ENCODE measurements at regions not wholly inside any gene's neighbourhood (a gene's known extent, or its start where the extent isn't known, plus 50 kb on each side); places are given as distances from the start of the nearest gene placed in this dataset.
A peak's percentile ranks its signal among the peaks of the same experiment; 100 is the strongest.
"Not testable (repeated sequence)": the region's sequence is repeated elsewhere in the genome, so short reads cannot be mapped to it uniquely, and the experiment has no call there.

DNA sequence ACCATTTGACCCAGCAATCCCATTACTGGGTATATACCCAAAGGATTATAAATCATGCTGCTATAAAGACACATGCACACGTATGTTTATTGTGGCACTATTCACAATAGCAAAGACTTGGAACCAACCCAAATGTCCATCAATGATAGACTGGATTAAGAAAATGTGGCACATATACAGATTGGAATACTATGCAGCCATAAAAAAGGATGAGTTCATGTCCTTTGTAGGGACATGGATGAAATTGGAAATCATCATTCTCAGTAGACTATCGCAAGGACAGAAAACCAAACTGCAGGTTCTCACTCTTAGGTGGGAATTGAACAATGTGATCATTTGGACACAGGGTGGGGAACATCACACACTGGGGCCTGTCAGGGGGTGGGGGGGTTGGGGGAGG lies 157.5 kb upstream of the RMP24 start:
- CTCF ChIA-PET; POLR2A ChIA-PET; H3K4me1 ChIP-seq (ENCODE audit: control insufficient read depth, insufficient read depth, low read length); H3K27ac ChIP-seq (ENCODE audit: extremely low read depth, low read depth, low read length); H3K4me3 ChIP-seq (ENCODE audit: low read depth, low read length); H3K36me3 ChIP-seq (ENCODE audit: control insufficient read depth in 2 of 2, insufficient read depth in 1 of 2, low read length in 2 of 2); H3K9me3 ChIP-seq (ENCODE audit: control insufficient read depth, insufficient read depth, low read depth, low read length): not testable (repeated sequence)
- TF ChIP-seq ZNF146 (tag by site-specific recombination; IDR thresholded peaks at IDR 0.05) = peak; percentile 61

DNA sequence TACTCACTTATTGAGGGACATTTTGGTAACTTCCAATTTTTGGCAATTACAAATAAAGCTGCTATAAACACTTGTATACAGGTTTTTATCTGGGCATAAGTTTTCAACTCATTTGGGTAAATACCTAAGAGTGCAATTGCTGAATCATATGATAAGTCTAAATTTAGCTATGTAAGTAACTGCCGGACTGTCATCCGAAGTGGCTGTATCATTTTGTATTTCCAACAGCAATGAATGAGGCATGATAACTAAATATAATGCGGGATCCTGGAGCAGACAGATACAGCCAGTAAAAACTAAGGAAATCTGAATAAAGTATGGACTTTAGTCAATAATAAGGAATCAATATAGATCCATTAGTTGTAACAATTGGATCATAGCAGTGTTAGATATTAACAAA lies 156.5 kb upstream of the RMP24 start:
- POLR2A ChIA-PET = no interaction called here
- H3K27ac ChIP-seq (ENCODE audit: extremely low read depth, low read depth, low read length) = no peak overlapping the region
- no peaks in the 10 kb centered on the region for H3K4me1 ChIP-seq (ENCODE audit: control insufficient read depth, insufficient read depth, low read length)
- no peak for TF ChIP-seq ZNF473 (tag by site-specific recombination; IDR thresholded peaks at IDR 0.05)
- TF ChIP-seq ZNF768 (tag by site-specific recombination; IDR thresholded peaks at IDR 0.05) = no peak
- no peak for TF ChIP-seq ZBTB7A (tag by site-specific recombination; IDR thresholded peaks at IDR 0.05; ENCODE audit: low read depth)
- TF ChIP-seq ZNF223 (tag by site-specific recombination; IDR thresholded peaks at IDR 0.05) = no peak
- TF ChIP-seq ZNF366 (tag by site-specific recombination; conservative IDR thresholded peaks at IDR 0.05) = no peak
- no peak for TF ChIP-seq ZSCAN23 (tag by site-specific recombination; IDR thresholded peaks at IDR 0.05)
- TF ChIP-seq ZNF140 (tag by site-specific recombination; IDR thresholded peaks at IDR 0.05) = no peak
- TF ChIP-seq ZNF239 (tag by site-specific recombination; IDR thresholded peaks at IDR 0.05) = no peak
- TF ChIP-seq ZNF132 (tag by site-specific recombination; IDR thresholded peaks at IDR 0.05; ENCODE audit: borderline replicate concordance) = no peak
- no peak for TF ChIP-seq ZBTB1 (tag by site-specific recombination; IDR thresholded peaks at IDR 0.05)
- TF ChIP-seq ZNF138 (tag by site-specific recombination; IDR thresholded peaks at IDR 0.05; ENCODE audit: borderline replicate concordance) = no peak
- TF ChIP-seq ZBTB17 (tag by site-specific recombination; IDR thresholded peaks at IDR 0.05) = no peak
- no peak for TF ChIP-seq ZNF626 (tag by site-specific recombination; IDR thresholded peaks at IDR 0.05)
- no peak for TF ChIP-seq REST (tag by site-specific recombination; IDR thresholded peaks at IDR 0.05)
- no peak for TF ChIP-seq ZNF311 (tag by site-specific recombination; IDR thresholded peaks at IDR 0.05; ENCODE audit: borderline replicate concordance)
- TF ChIP-seq ZNF670 (tag by site-specific recombination; IDR thresholded peaks at IDR 0.05; ENCODE audit: low read depth) = no peak
- TF ChIP-seq ZNF654 (tag by site-specific recombination; IDR thresholded peaks at IDR 0.05; ENCODE audit: low read depth) = no peak
- TF ChIP-seq, protein P1, sequence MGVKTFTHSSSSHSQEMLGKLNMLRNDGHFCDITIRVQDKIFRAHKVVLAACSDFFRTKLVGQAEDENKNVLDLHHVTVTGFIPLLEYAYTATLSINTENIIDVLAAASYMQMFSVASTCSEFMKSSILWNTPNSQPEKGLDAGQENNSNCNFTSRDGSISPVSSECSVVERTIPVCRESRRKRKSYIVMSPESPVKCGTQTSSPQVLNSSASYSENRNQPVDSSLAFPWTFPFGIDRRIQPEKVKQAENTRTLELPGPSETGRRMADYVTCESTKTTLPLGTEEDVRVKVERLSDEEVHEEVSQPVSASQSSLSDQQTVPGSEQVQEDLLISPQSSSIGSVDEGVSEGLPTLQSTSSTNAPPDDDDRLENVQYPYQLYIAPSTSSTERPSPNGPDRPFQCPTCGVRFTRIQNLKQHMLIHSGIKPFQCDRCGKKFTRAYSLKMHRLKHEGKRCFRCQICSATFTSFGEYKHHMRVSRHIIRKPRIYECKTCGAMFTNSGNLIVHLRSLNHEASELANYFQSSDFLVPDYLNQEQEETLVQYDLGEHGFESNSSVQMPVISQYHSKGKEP (tag by site-specific recombination; IDR thresholded peaks at IDR 0.05) = no peak
- H3K4me3 ChIP-seq (ENCODE audit: low read depth, low read length) = no peak overlapping the region
- H3K9me3 ChIP-seq (ENCODE audit: control insufficient read depth, insufficient read depth, low read depth, low read length) = no peaks in the 10 kb centered on the region
- no peaks in the 10 kb centered on the region for H3K36me3 ChIP-seq (ENCODE audit: control insufficient read depth in 2 of 2, insufficient read depth in 1 of 2, low read length in 2 of 2)
- CTCF ChIA-PET = interaction anchor here (0.6 kb wide), 1 partner anchor 431 kb away, joined by 3 read pairs; no protein-coding TSS in a partner anchor
